8988T (cell line): ENCODE measurements at regions not wholly inside any gene's neighbourhood (a gene's known extent, or its start where the extent isn't known, plus 50 kb on each side); places are given as distances from the start of the nearest gene placed in this dataset.
"Not testable (repeated sequence)": the region's sequence is repeated elsewhere in the genome, so short reads cannot be mapped to it uniquely, and the experiment has no call there.

Experiments
- DNase-seq: peaks from one replicate; pipeline ENCODE4 v3.0.0; 2011

GRCh38 chr4:131159261-131159660 lies 1989.8 kb upstream of the PCDH10 start:
- no peak for DNase-seq

- no peak for DNase-seq
Measured at GRCh38 chr4:131192318-131192717, 1956.8 kb upstream of the PCDH10 start.

DNA sequence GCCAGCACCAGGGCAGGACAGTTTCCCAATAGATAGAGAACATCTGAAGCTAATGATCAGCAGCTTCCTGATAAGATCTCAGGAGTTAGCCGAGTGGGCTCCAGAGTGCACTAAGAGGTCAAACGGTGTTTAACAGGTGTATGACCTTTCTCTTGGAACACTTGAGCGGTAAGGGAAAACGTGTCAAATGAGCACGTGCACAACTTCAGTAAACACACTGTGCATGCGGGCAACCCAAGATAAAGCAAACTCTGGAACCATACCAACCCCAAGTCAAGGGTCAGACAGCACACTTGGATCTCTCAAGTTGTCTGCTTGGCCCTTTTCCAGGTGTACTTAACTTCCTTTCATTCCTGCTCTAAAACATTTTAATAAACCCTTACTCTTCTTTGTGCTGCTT lies 1941.5 kb upstream of the PCDH10 start:
- DNase-seq = no peak

GRCh38 chr4:131248314-131248713 lies 1900.8 kb upstream of the PCDH10 start:
- no peak for DNase-seq

DNA sequence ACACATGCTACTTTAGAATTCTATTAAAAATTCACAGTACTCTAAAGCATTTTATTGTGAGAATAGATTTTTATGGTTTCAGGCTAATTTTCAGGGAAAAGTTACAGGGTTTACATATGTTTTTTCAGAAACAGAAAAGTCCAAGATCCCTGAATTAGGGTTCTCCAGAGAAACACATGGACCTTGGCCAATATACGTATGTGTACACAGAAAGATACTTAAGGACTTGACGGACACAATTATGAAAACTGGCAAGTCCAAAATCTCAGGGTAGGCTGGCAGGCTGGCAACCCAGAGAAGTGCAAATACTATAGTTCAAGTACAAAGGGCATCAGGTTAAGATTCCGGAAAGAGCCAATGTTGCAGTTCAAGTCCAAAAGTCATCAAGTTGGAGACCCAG lies 1897.8 kb upstream of the PCDH10 start:
- DNase-seq = no peak

GRCh38 chr4:131257241-131257640 lies 1891.9 kb upstream of the PCDH10 start:
- no peak for DNase-seq

- DNase-seq = no peak
Measured at GRCh38 chr4:131258361-131258760, 1890.7 kb upstream of the PCDH10 start.

- DNase-seq = no peak
Measured at GRCh38 chr4:131288441-131288840, 1860.7 kb upstream of the PCDH10 start.

DNA sequence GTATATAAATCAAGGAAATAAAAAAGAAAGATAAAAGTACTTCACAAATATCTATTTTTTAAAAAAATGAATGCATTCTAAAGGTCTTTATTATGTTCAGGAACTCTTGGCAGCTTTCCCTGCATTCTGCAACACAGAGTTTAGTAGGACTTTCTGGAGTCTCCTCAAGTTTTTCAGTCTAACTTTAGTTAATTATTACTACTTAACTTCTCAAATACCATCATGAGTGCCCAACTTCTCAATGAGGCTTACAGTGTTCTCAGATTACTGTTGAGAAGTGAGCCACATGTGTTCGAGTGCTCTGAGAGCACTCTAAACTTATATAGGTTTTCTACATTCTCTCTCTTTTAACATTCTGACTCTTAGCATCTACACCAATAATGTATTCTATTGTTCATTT lies 1852.9 kb upstream of the PCDH10 start:
- DNase-seq = no peak

DNA sequence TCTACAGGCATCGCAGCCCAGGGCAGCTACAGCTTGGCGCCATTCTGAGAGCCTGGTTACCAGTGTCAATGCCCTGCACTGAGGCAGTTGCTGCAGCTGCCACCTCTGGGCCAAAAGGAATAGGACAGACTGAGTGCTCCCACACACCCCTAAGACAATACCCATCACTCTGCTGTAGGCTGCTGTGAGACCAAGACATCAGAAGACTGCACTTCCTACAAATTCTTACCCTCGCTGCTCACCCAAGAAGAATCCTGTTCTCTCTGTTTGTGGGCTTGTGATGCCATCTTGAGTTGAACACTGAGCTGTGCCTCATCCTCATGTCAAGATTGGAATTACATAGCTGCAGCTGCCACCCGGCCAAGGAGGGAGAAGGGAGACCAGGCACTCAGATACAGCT lies 1847.0 kb upstream of the PCDH10 start:
- DNase-seq = no peak

- no peak for DNase-seq
Measured at GRCh38 chr4:131304686-131305085, 1844.4 kb upstream of the PCDH10 start.

- DNase-seq = no peak
Measured at GRCh38 chr4:131309628-131310027, 1839.5 kb upstream of the PCDH10 start.

DNA sequence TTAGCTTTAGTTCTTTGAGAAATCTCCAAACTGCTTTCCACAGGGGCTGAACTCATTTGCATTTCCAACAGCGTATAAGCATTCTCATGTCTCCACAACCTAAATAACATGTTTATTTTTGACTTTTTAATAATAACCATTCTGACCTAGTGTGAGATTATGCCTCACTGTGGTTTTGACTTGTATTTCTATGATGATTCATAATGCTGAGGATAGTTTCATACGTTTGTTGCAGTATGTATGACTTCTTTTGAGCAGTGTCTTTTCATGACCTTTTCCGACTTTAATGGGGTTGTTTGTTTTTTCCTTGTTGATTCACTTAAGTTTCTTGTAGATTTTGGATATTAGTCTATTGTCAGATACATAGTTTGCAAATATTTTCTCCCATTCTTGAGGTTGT lies 1833.0 kb upstream of the PCDH10 start:
- DNase-seq = no peak

DNA sequence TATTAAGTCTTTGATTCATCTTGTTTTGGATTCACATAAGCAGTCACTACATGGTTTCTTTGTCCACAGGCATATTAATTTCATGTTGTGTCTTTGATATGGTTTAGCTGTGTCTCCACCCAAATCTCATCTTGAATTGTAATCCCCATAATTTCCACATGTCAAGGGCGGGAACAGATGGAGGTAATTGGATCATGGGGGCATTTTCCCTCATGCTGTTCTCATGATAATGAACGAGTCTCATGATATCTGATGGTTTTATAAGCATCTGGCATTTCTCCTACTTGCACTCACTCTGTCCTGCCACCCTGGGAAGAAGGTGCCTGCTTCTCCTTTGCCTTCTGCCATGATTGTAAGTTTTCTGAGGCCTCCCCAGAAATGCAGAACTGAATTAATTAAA lies 1811.2 kb upstream of the PCDH10 start:
- no peak for DNase-seq

- no peak for DNase-seq
Measured at GRCh38 chr4:131339137-131339536, 1810.0 kb upstream of the PCDH10 start.

GRCh38 chr4:131344761-131345160 lies 1804.3 kb upstream of the PCDH10 start:
- DNase-seq = no peak

GRCh38 chr4:131347816-131348215 lies 1801.3 kb upstream of the PCDH10 start:
- no peak for DNase-seq

DNA sequence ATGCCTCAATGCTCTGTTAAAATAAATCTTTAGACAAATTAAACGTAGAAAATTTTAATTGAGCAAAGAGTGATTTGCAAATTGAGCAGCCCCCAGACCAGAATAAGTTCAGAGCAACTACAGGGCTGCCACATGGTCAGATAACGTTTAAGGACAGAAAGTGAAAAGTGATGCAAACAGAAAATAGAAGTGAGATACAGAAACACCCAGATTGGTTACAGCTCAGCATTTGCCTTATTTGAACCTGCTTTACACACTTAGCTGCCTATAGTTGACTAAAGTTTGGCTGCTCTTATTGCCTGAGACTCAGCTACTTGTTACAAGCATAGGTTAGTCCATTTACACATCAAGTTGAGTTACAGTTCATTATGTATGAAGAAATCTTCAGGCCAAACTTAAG lies 1800.8 kb upstream of the PCDH10 start:
- DNase-seq = no peak

DNA sequence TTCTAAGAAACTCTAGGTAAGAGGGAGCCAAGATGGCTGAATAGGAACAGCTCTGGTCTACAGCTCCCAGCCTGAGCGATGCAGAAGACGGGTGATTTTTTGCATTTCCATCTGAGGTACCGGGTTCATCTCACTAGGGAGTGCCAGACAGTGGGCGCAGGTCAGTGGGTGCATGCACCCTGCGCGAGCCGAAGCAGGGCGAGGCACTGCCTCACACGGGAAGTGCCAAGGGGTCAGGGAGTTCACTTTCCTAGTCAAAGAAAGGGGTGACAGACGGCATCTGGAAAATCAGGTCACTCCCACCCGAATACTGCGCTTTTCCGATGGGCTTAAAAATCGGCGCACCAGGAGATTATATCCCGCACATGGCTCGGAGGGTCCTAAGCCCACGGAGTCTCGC lies 1796.7 kb upstream of the PCDH10 start:
- not testable (repeated sequence) for DNase-seq

DNA sequence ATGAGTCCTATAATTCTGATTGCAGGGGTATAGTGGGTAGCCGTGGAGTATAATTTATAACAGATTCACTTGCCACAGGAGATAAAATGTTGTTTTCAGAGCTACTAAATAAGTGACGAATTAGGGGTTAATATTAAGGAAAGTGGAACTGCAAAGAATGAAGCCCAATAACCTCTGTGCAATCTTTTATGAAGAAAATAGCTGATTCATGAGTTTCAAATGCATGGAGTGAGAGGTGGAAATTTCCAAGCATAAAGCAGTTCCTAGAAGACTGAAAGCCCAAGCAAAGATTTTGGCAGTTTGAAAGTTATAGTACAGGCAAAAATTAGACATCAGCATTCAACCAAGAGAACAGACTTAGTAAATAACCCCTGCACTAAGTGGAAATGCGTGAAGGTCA lies 1782.4 kb upstream of the PCDH10 start:
- no peak for DNase-seq

GRCh38 chr4:131367441-131367840 lies 1781.7 kb upstream of the PCDH10 start:
- DNase-seq = no peak

DNA sequence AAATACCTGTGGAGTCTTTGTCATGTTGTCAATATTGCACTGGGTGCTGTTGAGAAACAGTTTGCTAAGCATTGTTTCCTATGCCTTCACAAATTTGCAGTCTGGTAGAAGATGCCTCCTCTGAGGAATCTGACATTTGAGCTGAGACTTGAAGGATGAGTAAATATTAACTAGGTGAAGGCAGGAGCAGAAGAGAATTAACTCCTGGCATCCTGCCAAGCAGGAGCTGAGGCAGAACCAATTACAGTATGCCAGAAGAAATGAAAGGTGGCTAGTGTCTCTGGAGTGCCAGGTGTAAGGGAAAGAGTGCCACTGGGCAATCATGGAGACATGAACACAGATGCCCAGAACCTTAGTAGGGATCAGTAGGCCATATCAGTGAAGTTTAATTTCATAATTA lies 1778.2 kb upstream of the PCDH10 start:
- no peak for DNase-seq

GRCh38 chr4:131381055-131381454 lies 1768.0 kb upstream of the PCDH10 start:
- no peak for DNase-seq

GRCh38 chr4:131382839-131383238 lies 1766.3 kb upstream of the PCDH10 start:
- no peak for DNase-seq

GRCh38 chr4:131388277-131388676 lies 1760.8 kb upstream of the PCDH10 start:
- no peak for DNase-seq

DNA sequence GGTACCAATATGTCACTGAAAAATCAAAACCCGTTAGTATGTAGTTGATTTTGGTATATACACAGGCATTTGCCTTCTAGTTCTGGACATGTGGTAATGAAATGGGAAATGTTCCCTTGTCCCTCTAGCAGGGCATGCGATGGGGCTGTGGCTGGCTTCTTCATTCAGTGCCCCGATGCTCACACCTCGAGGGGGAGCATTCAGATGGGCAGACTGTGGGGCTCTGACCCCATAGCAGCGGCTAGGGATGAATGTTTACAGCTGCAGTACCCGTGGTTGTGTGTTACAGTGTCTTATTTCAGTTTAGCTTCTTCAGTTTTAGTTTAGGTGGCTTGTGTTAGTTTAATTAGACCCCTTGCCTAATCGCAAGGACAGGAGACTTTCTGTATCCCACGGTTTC lies 1741.0 kb upstream of the PCDH10 start:
- DNase-seq = no peak
